ENCODE measurements at regions not wholly inside any gene's neighbourhood (a gene's known extent, or its start where the extent isn't known, plus 50 kb on each side); places are given as distances from the start of the nearest gene placed in this dataset.

DNA sequence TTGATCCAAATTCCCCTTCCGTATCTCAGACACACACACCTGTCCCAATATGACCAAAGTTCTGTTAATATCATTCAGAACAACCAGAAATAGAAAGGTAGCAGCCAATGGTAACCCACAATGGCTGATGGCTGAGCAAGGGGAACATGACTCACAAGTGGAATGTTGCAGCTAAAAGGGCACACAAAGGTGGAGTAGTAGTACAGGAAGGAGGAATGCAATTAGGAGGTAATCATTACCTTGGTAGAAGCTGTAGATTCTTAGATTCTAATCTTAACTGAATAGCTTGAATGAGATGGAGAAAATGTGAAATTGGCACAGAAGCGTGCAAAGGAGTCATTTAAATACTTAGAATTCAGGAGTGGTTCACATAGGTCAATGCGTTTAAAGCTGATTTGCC is 347.9 kb downstream of the NR2F2 start:
- Histone ChIP-seq H3K4me1 (no peaks in the 10 kb centered on the region), H3K4me3 (ENCODE audit: low read depth, low read length) (no peak overlapping the region), H3K36me3 (ENCODE audit: control insufficient read depth, insufficient read depth, low read length) (no peaks in the 10 kb centered on the region), H3K9me3 (no peaks in the 10 kb centered on the region), H3K27me3 (replicated peaks; ENCODE audit: control insufficient read depth, insufficient read depth, low read length) (no peaks in the 10 kb centered on the region)
- intact Hi-C loops (cut with micrococcal nuclease; ENCODE audit: unreplicated experiment) = no loop called here
- Mint-ChIP-seq H3K27me3 (ENCODE audit: insufficient read depth, unreplicated experiment) (no peaks in the 10 kb centered on the region), H3K4me1 (ENCODE audit: low read depth, unreplicated experiment) (no peaks in the 10 kb centered on the region), H3K9me3 (ENCODE audit: unreplicated experiment) (no peaks in the 10 kb centered on the region), H3K36me3 (ENCODE audit: insufficient read depth, unreplicated experiment) (no peaks in the 10 kb centered on the region), H3K4me3 (ENCODE audit: unreplicated experiment) (no peak overlapping the region), H3K27ac (ENCODE audit: unreplicated experiment) (no peak overlapping the region)
- DNase-seq = no peak
- no TSS peak for BruUV-seq (replicated peaks)
- ChIA-PET CTCF (no interaction called here), POLR2A (no interaction called here)
- no peak for TF ChIP-seq CTCF (IDR thresholded peaks at IDR 0.05; ENCODE audit: insufficient read depth in 1 of 2, low read depth in 1 of 2, low read length in 1 of 2, severe bottlenecking in 1 of 2, unreplicated experiment in 1 of 2)

DNA sequence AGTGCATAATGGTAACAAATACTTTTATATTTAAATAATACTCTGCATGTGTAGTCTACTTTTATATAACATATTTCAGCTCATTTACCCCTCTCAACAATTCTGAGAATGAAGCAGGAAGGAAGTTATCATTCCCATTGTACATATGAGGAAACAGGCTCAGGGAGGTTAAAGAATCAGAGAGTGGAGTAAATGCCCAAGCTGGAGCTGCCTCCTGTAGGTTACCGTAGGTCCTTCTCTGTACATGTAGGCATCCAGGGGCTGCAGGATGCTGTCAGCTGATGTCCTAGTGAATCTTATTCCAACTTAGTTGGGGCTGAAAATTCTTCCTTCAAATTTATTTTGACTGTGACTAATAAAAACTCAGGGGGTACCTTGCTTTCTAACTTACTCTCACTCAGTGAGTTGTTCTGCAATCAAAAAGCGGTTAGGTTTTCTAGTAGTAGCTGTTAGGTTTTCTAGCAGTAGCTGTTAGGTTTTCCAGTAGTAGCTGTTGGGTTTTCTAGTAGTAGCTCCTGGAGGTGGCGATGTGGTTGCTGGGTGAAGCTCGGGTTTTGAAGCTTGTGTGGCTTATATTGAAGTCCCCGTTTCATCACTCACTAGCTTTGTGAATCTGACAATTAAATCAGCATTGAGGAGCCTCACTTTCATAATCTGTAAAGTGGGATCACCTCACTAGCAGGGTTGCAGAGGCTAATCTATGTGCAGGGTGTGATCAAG is 357.0 kb downstream of the NR2F2 start:
- Mint-ChIP-seq H3K4me1 (ENCODE audit: low read depth, unreplicated experiment) (no peaks in the 10 kb centered on the region), H3K27me3 (ENCODE audit: insufficient read depth, unreplicated experiment) (peaks cover 3% of the 10 kb centered on the region), H3K36me3 (ENCODE audit: insufficient read depth, unreplicated experiment) (no peaks in the 10 kb centered on the region), H3K4me3 (ENCODE audit: unreplicated experiment) (no peak overlapping the region), H3K9me3 (ENCODE audit: unreplicated experiment) (no peaks in the 10 kb centered on the region), H3K27ac (ENCODE audit: unreplicated experiment) (no peak overlapping the region)
- no peak for TF ChIP-seq CTCF (IDR thresholded peaks at IDR 0.05; ENCODE audit: insufficient read depth in 1 of 2, low read depth in 1 of 2, low read length in 1 of 2, severe bottlenecking in 1 of 2, unreplicated experiment in 1 of 2)
- no peaks in the 10 kb centered on the region for H3K9me3 ChIP-seq
- intact Hi-C loops (cut with micrococcal nuclease; ENCODE audit: unreplicated experiment) = no loop called here
- ChIA-PET POLR2A (no interaction called here), CTCF (no interaction called here)
- no peak overlapping the region for H3K4me3 ChIP-seq (ENCODE audit: low read depth, low read length)
- no TSS peak for BruUV-seq (replicated peaks)
- DNase-seq = no peak
- H3K4me1 ChIP-seq = no peaks in the 10 kb centered on the region
- no peaks in the 10 kb centered on the region for H3K36me3 ChIP-seq (ENCODE audit: control insufficient read depth, insufficient read depth, low read length)
- H3K27me3 ChIP-seq (replicated peaks; ENCODE audit: control insufficient read depth, insufficient read depth, low read length) = no peaks in the 10 kb centered on the region

DNA sequence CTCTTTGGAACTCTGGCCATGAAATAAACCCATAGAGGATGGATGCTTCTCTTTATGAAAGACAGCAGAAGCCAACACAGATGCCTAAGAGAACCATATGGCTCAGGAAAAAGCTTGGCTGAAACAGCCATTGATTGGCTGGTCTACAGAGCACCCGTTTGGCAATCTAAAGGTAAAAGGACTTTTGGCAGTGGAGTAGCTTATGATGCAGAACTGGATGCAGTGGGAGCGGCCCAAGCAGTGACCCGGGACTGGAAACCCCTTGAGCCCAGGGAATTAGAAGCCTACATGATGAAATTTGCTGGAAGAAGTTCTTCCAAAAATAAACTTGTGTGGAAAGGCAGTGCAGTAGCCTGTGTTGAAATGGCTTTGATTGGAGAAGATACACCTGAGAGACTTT is 360.2 kb downstream of the NR2F2 start:
- no peak for TF ChIP-seq CTCF (IDR thresholded peaks at IDR 0.05; ENCODE audit: insufficient read depth in 1 of 2, low read depth in 1 of 2, low read length in 1 of 2, severe bottlenecking in 1 of 2, unreplicated experiment in 1 of 2)
- intact Hi-C loops (cut with micrococcal nuclease; ENCODE audit: unreplicated experiment) = no loop called here
- CTCF ChIA-PET = no interaction called here
- BruUV-seq (replicated peaks) = no TSS peak
- H3K36me3 ChIP-seq (ENCODE audit: control insufficient read depth, insufficient read depth, low read length) = no peaks in the 10 kb centered on the region
- DNase-seq = no peak
- H3K27me3 ChIP-seq (replicated peaks; ENCODE audit: control insufficient read depth, insufficient read depth, low read length) = no peaks in the 10 kb centered on the region
- Mint-ChIP-seq H3K36me3 (ENCODE audit: insufficient read depth, unreplicated experiment) (no peaks in the 10 kb centered on the region), H3K4me1 (ENCODE audit: low read depth, unreplicated experiment) (peaks cover 7% of the 10 kb centered on the region), H3K9me3 (ENCODE audit: unreplicated experiment) (no peaks in the 10 kb centered on the region), H3K27ac (ENCODE audit: unreplicated experiment) (no peak overlapping the region), H3K4me3 (ENCODE audit: unreplicated experiment) (no peak overlapping the region), H3K27me3 (ENCODE audit: insufficient read depth, unreplicated experiment) (peaks cover 3% of the 10 kb centered on the region)
- H3K4me1 ChIP-seq = peaks cover 22% of the 10 kb centered on the region
- POLR2A ChIA-PET = no interaction called here
- no peaks in the 10 kb centered on the region for H3K9me3 ChIP-seq
- H3K4me3 ChIP-seq (ENCODE audit: low read depth, low read length) = no peak overlapping the region
